Keratinocyte (primary cell): ENCODE measurements at regions not wholly inside any gene's neighbourhood (a gene's known extent, or its start where the extent isn't known, plus 50 kb on each side); places are given as distances from the start of the nearest gene placed in this dataset.
"Not testable (repeated sequence)": the region's sequence is repeated elsewhere in the genome, so short reads cannot be mapped to it uniquely, and the experiment has no call there.

ENCODE experiments used
- EZH2 ChIP-seq: IDR thresholded peaks from one replicate; pipeline ENCODE4 v1.6.1; 2012; ENCODE audit warnings: inconsistent platforms, mild to moderate bottlenecking, low read length, moderate library complexity
- TF ChIP-seq, protein P1 (sequence below), 3 experiments: IDR thresholded peaks in 1 of 3; conservative IDR thresholded peaks in 1 of 3; optimal IDR thresholded peaks in 1 of 3; 2 replicates in 2 of 3; 3 replicates in 1 of 3; pipeline versions ENCODE3 to v1.5.1; 2011; ENCODE audit warnings: low read length in 3 of 3, mild to moderate bottlenecking in 3 of 3, moderate library complexity in 2 of 3, control low read depth in 1 of 3, inconsistent platforms in 1 of 3; ENCODE audit not compliant: insufficient read depth in 2 of 3; ENCODE audit errors: extremely low read depth in 1 of 3

GRCh38 chr2:88986721-88987330, 295.4 kb downstream of the RPIA start:
- TF ChIP-seq, protein P1, sequence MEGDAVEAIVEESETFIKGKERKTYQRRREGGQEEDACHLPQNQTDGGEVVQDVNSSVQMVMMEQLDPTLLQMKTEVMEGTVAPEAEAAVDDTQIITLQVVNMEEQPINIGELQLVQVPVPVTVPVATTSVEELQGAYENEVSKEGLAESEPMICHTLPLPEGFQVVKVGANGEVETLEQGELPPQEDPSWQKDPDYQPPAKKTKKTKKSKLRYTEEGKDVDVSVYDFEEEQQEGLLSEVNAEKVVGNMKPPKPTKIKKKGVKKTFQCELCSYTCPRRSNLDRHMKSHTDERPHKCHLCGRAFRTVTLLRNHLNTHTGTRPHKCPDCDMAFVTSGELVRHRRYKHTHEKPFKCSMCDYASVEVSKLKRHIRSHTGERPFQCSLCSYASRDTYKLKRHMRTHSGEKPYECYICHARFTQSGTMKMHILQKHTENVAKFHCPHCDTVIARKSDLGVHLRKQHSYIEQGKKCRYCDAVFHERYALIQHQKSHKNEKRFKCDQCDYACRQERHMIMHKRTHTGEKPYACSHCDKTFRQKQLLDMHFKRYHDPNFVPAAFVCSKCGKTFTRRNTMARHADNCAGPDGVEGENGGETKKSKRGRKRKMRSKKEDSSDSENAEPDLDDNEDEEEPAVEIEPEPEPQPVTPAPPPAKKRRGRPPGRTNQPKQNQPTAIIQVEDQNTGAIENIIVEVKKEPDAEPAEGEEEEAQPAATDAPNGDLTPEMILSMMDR (optimal IDR thresholded peaks at IDR 0.05 in 1 of 3, IDR thresholded peaks at IDR 0.05 in 1 of 3, conservative IDR thresholded peaks at IDR 0.05 in 1 of 3; ENCODE audit: extremely low read depth in 1 of 3, insufficient read depth in 2 of 3, low read length in 3 of 3) = peak in 1 of 3 experiments; percentile 20
- TF ChIP-seq EZH2 = not testable (repeated sequence)
